ENCODE measurements at regions not wholly inside any gene's neighbourhood (a gene's known extent, or its start where the extent isn't known, plus 50 kb on each side); places are given as distances from the start of the nearest gene placed in this dataset.

DNA sequence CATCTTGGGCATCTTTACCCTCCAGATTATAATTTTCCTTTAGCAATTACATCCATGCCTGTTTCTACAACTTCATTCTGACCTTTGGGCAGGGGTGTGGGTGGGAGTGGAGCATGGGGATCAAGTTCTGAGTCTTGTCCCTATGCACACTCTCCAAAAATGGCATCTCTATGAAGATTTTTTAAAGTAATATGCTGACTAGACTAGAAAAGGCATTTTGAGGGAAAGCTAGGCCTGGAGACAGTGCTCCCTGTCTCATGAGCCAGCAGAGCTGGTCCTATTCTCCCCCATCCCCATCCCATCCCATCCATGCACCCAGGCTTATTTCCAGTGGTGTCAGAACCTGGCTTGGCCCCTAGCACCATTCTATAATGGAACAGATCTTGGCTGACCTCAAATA is 398.0 kb upstream of the SLC24A2 start:
- H3K4me3 ChIP-seq = no peak overlapping the region
- ATAC-seq (no peak), DNase-seq (no peak)
- TF ChIP-seq, protein P1, sequence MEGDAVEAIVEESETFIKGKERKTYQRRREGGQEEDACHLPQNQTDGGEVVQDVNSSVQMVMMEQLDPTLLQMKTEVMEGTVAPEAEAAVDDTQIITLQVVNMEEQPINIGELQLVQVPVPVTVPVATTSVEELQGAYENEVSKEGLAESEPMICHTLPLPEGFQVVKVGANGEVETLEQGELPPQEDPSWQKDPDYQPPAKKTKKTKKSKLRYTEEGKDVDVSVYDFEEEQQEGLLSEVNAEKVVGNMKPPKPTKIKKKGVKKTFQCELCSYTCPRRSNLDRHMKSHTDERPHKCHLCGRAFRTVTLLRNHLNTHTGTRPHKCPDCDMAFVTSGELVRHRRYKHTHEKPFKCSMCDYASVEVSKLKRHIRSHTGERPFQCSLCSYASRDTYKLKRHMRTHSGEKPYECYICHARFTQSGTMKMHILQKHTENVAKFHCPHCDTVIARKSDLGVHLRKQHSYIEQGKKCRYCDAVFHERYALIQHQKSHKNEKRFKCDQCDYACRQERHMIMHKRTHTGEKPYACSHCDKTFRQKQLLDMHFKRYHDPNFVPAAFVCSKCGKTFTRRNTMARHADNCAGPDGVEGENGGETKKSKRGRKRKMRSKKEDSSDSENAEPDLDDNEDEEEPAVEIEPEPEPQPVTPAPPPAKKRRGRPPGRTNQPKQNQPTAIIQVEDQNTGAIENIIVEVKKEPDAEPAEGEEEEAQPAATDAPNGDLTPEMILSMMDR (IDR thresholded peaks at IDR 0.05) = no peak
- no peaks in the 10 kb centered on the region for H3K4me1 ChIP-seq
- no peak overlapping the region for H3K27ac ChIP-seq
- no peaks in the 10 kb centered on the region for H3K27me3 ChIP-seq (ENCODE audit: insufficient read depth in 3 of 3, low read length in 2 of 3)
- no peaks in the 10 kb centered on the region for H3K36me3 ChIP-seq (ENCODE audit: insufficient read depth in 1 of 2, low read depth in 1 of 2)
- H3K9me3 ChIP-seq = no peaks in the 10 kb centered on the region
- intact Hi-C loops (cut with DNase I) = no loop called here

GRCh38 chr9:20186231-20186630 is 397.4 kb upstream of the SLC24A2 start:
- WGBS, 3 donors = 81 to 92% (median 85%) methylated on average over 3 of the region's 3 CpGs
- Histone ChIP-seq H3K36me3 (ENCODE audit: insufficient read depth in 1 of 2, low read depth in 1 of 2) (no peaks in the 10 kb centered on the region), H3K9me3 (no peaks in the 10 kb centered on the region), H3K27me3 (ENCODE audit: insufficient read depth in 3 of 3, low read length in 2 of 3) (no peaks in the 10 kb centered on the region), H3K4me1 (no peaks in the 10 kb centered on the region), H3K27ac (no peak overlapping the region), H3K4me3 (no peak overlapping the region)
- TF ChIP-seq, protein P1 (IDR thresholded peaks at IDR 0.05) = no peak
- intact Hi-C loops (cut with DNase I) = no loop called here
- DNase-seq (no peak), ATAC-seq (no peak)

- TF ChIP-seq, protein P1 (IDR thresholded peaks at IDR 0.05) = no peak
- no peak for ATAC-seq
- Histone ChIP-seq H3K27me3 (ENCODE audit: insufficient read depth in 3 of 3, low read length in 2 of 3) (no peaks in the 10 kb centered on the region), H3K4me1 (no peaks in the 10 kb centered on the region), H3K27ac (no peak overlapping the region), H3K36me3 (ENCODE audit: insufficient read depth in 1 of 2, low read depth in 1 of 2) (no peaks in the 10 kb centered on the region), H3K4me3 (no peak overlapping the region), H3K9me3 (no peaks in the 10 kb centered on the region)
- no peak for DNase-seq
- intact Hi-C loops (cut with DNase I) = no loop called here
Measured at GRCh38 chr9:20184541-20184940, 395.7 kb upstream of the SLC24A2 start.

DNA sequence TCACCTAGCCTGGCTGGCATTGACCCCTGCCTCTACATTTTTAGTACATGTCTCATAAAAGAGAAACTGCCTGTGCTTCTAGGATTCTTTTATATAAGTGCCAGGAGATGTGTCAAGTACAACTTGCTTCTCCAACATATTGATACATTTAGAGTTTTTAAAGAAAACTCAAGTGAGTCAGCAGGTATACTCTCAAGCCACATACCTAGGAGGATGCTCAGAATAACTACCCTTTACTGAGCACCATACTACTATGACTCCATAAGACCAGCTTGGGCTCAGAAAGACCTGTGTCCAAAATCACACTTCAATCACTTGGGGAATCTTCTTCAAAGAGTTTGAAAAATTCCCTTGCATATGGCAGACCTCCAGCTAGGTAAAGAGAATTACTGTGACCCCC is 389.8 kb upstream of the SLC24A2 start:
- H3K27ac ChIP-seq = no peak overlapping the region
- no peak overlapping the region for H3K4me3 ChIP-seq
- intact Hi-C loops (cut with DNase I) = no loop called here
- DNase-seq (no peak), ATAC-seq (no peak)
- TF ChIP-seq, protein P1 (IDR thresholded peaks at IDR 0.05) = no peak
- no peaks in the 10 kb centered on the region for H3K36me3 ChIP-seq (ENCODE audit: insufficient read depth in 1 of 2, low read depth in 1 of 2)
- no peaks in the 10 kb centered on the region for H3K27me3 ChIP-seq (ENCODE audit: insufficient read depth in 3 of 3, low read length in 2 of 3)
- H3K9me3 ChIP-seq = no peaks in the 10 kb centered on the region
- H3K4me1 ChIP-seq = no peaks in the 10 kb centered on the region

GRCh38 chr9:20178197-20178596 is 389.4 kb upstream of the SLC24A2 start:
- Histone ChIP-seq H3K9me3 (no peaks in the 10 kb centered on the region), H3K36me3 (ENCODE audit: insufficient read depth in 1 of 2, low read depth in 1 of 2) (no peaks in the 10 kb centered on the region), H3K4me3 (no peak overlapping the region), H3K4me1 (no peaks in the 10 kb centered on the region), H3K27ac (no peak overlapping the region), H3K27me3 (ENCODE audit: insufficient read depth in 3 of 3, low read length in 2 of 3) (no peaks in the 10 kb centered on the region)
- no peak for ATAC-seq
- TF ChIP-seq, protein P1 (IDR thresholded peaks at IDR 0.05) = no peak
- intact Hi-C loops (cut with DNase I) = no loop called here
- no peak for DNase-seq
- WGBS, 3 donors = 12 to 38% (median 17%) methylated on average over 1 of the region's 1 CpG

Measured in psoas muscle (tissue), 7 donors.